Stimulated activated CD4-positive, alpha-beta T cell treated with anti-CD3 and anti-CD28 coated beads, TNF-alpha, amount 100 ng/mL, for 24 hours (primary cell): ENCODE measurements at regions not wholly inside any gene's neighbourhood (a gene's known extent, or its start where the extent isn't known, plus 50 kb on each side); places are given as distances from the start of the nearest gene placed in this dataset.
"Not testable (repeated sequence)": the region's sequence is repeated elsewhere in the genome, so short reads cannot be mapped to it uniquely, and the experiment has no call there.

Experiments
- DNase-seq, 3 experiments: peaks; one replicate each; pipeline ENCODE4 v3.0.0-alpha.2; 2020; ENCODE audit warnings: low read depth in 3 of 3

- no peak for DNase-seq
These were observed 320.4 kb downstream of the ADGRD1 start for GRCh38 chr12:131274061-131274460.

GRCh38 chr12:131274906-131275305, 321.2 kb downstream of the ADGRD1 start:
- DNase-seq, result no peak

- DNase-seq, result no peak
These were observed 322.1 kb downstream of the ADGRD1 start for GRCh38 chr12:131275824-131276223.

- no peak for DNase-seq
These were observed 322.9 kb downstream of the ADGRD1 start for GRCh38 chr12:131276501-131277185.

GRCh38 chr12:131277186-131278091, 323.7 kb downstream of the ADGRD1 start:
- DNase-seq, result not testable (repeated sequence)

- DNase-seq, result not testable (repeated sequence)
These were observed 324.9 kb downstream of the ADGRD1 start for GRCh38 chr12:131278451-131279115.

- no peak for DNase-seq
These were observed 325.7 kb downstream of the ADGRD1 start for GRCh38 chr12:131279281-131279921.

- DNase-seq, result no peak
These were observed 326.7 kb downstream of the ADGRD1 start for GRCh38 chr12:131280426-131280825.

- DNase-seq, result no peak
These were observed 327.3 kb downstream of the ADGRD1 start for GRCh38 chr12:131281016-131281415.

GRCh38 chr12:131282292-131283080, 328.8 kb downstream of the ADGRD1 start:
- DNase-seq, result no peak

GRCh38 chr12:131283191-131283861, 329.6 kb downstream of the ADGRD1 start:
- no peak for DNase-seq

GRCh38 chr12:131283862-131284825, 330.4 kb downstream of the ADGRD1 start:
- not testable (repeated sequence) for DNase-seq

- DNase-seq, result not testable (repeated sequence)
These were observed 331.5 kb downstream of the ADGRD1 start for GRCh38 chr12:131284954-131285904.

- DNase-seq, result not testable (repeated sequence)
These were observed 332.2 kb downstream of the ADGRD1 start for GRCh38 chr12:131285905-131286295.

GRCh38 chr12:131286301-131286700, 332.6 kb downstream of the ADGRD1 start:
- not testable (repeated sequence) for DNase-seq

GRCh38 chr12:131287015-131287937, 333.6 kb downstream of the ADGRD1 start:
- DNase-seq, result no peak
